ENCODE measurements at regions not wholly inside any gene's neighbourhood (a gene's known extent, or its start where the extent isn't known, plus 50 kb on each side); places are given as distances from the start of the nearest gene placed in this dataset.

- no peak for TF ChIP-seq POLR2A (IDR thresholded peaks at IDR 0.05)
- TF ChIP-seq, protein P1, sequence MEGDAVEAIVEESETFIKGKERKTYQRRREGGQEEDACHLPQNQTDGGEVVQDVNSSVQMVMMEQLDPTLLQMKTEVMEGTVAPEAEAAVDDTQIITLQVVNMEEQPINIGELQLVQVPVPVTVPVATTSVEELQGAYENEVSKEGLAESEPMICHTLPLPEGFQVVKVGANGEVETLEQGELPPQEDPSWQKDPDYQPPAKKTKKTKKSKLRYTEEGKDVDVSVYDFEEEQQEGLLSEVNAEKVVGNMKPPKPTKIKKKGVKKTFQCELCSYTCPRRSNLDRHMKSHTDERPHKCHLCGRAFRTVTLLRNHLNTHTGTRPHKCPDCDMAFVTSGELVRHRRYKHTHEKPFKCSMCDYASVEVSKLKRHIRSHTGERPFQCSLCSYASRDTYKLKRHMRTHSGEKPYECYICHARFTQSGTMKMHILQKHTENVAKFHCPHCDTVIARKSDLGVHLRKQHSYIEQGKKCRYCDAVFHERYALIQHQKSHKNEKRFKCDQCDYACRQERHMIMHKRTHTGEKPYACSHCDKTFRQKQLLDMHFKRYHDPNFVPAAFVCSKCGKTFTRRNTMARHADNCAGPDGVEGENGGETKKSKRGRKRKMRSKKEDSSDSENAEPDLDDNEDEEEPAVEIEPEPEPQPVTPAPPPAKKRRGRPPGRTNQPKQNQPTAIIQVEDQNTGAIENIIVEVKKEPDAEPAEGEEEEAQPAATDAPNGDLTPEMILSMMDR (IDR thresholded peaks at IDR 0.05): no peak
Measured at GRCh38 chr9:80839821-80840675, 849.3 kb downstream of the TLE1 start.

All from adrenal gland (tissue), 5 donors.